IMR-90 (cell line): ENCODE measurements at regions not wholly inside any gene's neighbourhood (a gene's known extent, or its start where the extent isn't known, plus 50 kb on each side); places are given as distances from the start of the nearest gene placed in this dataset.

Source experiments
- ATAC-seq: fragments of 200-7000 bp; cut with Tn5 transposase; 2 replicates; pipeline ENCODE4 v1.9.1; 2020; ENCODE audit warnings: low read depth, mild to moderate bottlenecking, moderate library complexity
- BruUV-seq: library from RNA; stranded (reverse); fragments of 400-500 nt; replicated peaks from 2 replicates; lab custom pipeline; 2021; lab: Mats Ljungman, UMichigan
- CTCF ChIA-PET: fragments of 300-600 bp; formaldehyde crosslinking; extraction: SDS; loops from one replicate; lab custom pipeline; 2021; ENCODE audit warnings: antibody characterized with exemption; lab: Yijun Ruan, JAX
- POLR2A ChIA-PET: fragments of 300-600 bp; sonication (Branson Sonifier 250); formaldehyde crosslinking; loops from one replicate; lab custom pipeline; 2022; ENCODE audit warnings: antibody characterized with exemption; ENCODE audit not compliant: unreplicated experiment; lab: Charles Lee
- DNase-seq: peaks from one replicate; pipeline ENCODE4 v3.0.0; 2013
- H2AFZ ChIP-seq: replicated peaks from 2 replicates; pipeline ENCODE3; 2013; ENCODE audit warnings: low read length, mild to moderate bottlenecking; ENCODE audit not compliant: poor library complexity
- H2AK5ac ChIP-seq: 2 replicates; pipeline ENCODE4 v1.6.1; 2013; ENCODE audit warnings: low read depth, low read length, inconsistent platforms
- H2AK9ac ChIP-seq: replicated peaks from 2 replicates; pipeline ENCODE3; 2013; ENCODE audit warnings: mild to moderate bottlenecking, low read depth, low read length, moderate library complexity; ENCODE audit not compliant: poor library complexity
- H2BK120ac ChIP-seq: 2 replicates; pipeline ENCODE4 v1.6.1; 2013; ENCODE audit warnings: low read depth, low read length, inconsistent platforms
- H2BK15ac ChIP-seq: 3 replicates; pipeline ENCODE4 v1.6.1; 2013; ENCODE audit warnings: low read depth, low read length, inconsistent platforms
- H2BK20ac ChIP-seq: 2 replicates; pipeline ENCODE4 v1.6.1; 2013; ENCODE audit warnings: low read depth, mild to moderate bottlenecking, inconsistent platforms, low read length, moderate library complexity
- H2BK5ac ChIP-seq: 2 replicates; pipeline ENCODE4 v1.6.1; 2013; ENCODE audit warnings: mild to moderate bottlenecking, low read depth, low read length, inconsistent platforms; ENCODE audit not compliant: poor library complexity, severe bottlenecking
- H3K14ac ChIP-seq: replicated peaks from 2 replicates; pipeline ENCODE4 v1.6.1; 2013; ENCODE audit warnings: low read depth, low read length, inconsistent platforms
- H3K18ac ChIP-seq: 2 replicates; pipeline ENCODE4 v1.6.1; 2013; ENCODE audit warnings: low read depth, low read length, control low read depth
- H3K23ac ChIP-seq: 2 replicates; pipeline ENCODE4 v1.6.1; 2013; ENCODE audit warnings: low read depth, low read length, inconsistent platforms
- H3K27ac ChIP-seq: 2 replicates; pipeline ENCODE4 v1.5.1; 2013; ENCODE audit warnings: mild to moderate bottlenecking, control low read depth, low read length; ENCODE audit not compliant: insufficient read depth
- H3K27me3 ChIP-seq: 2 replicates; pipeline ENCODE4 v1.6.1; 2013; ENCODE audit warnings: low read length; ENCODE audit not compliant: control insufficient read depth, insufficient read depth
- H3K36me3 ChIP-seq: 2 replicates; pipeline ENCODE4 v1.6.1; 2013; ENCODE audit warnings: low read length, mixed read lengths; ENCODE audit not compliant: control insufficient read depth, insufficient read depth
- H3K4ac ChIP-seq: 2 replicates; pipeline ENCODE4 v1.6.1; 2013; ENCODE audit warnings: low read depth, low read length, inconsistent platforms
- H3K4me1 ChIP-seq: 2 replicates; pipeline ENCODE4 v1.6.1; 2013; ENCODE audit warnings: low read length, mixed read lengths; ENCODE audit not compliant: control insufficient read depth, insufficient read depth
- H3K4me2 ChIP-seq: 2 replicates; pipeline ENCODE4 v1.6.1; 2013; ENCODE audit warnings: low read depth, mild to moderate bottlenecking, control low read depth, low read length, moderate library complexity
- H3K4me3 ChIP-seq: 2 replicates; pipeline ENCODE4 v1.5.1; 2013; ENCODE audit warnings: low read depth, mild to moderate bottlenecking, control low read depth, low read length, moderate library complexity; ENCODE audit not compliant: insufficient read depth
- H3K56ac ChIP-seq: 2 replicates; pipeline ENCODE4 v1.6.1; 2013; ENCODE audit warnings: low read length, inconsistent platforms; ENCODE audit not compliant: insufficient read depth; ENCODE audit errors: extremely low read depth
- H3K79me1 ChIP-seq, 2 experiments: 2 replicates each; pipeline ENCODE4 v1.6.1; 2013; ENCODE audit warnings: low read length in 2 of 2, inconsistent platforms in 1 of 2, low read depth in 1 of 2
- H3K9ac ChIP-seq: 2 replicates; pipeline ENCODE4 v1.6.1; 2013; ENCODE audit warnings: low read depth, low read length, control low read depth
- H3K9me1 ChIP-seq: 2 replicates; pipeline ENCODE4 v1.6.1; 2013; ENCODE audit warnings: low read length, inconsistent platforms; ENCODE audit not compliant: insufficient read depth
- H3K9me3 ChIP-seq: 2 replicates; pipeline ENCODE4 v1.6.1; 2013; ENCODE audit warnings: low read length; ENCODE audit not compliant: control insufficient read depth, insufficient read depth
- H4K20me1 ChIP-seq: 2 replicates; pipeline ENCODE4 v1.6.1; 2013; ENCODE audit warnings: low read length, inconsistent platforms; ENCODE audit not compliant: insufficient read depth
- H4K5ac ChIP-seq: 2 replicates; pipeline ENCODE4 v1.6.1; 2013; ENCODE audit warnings: mild to moderate bottlenecking, low read depth, low read length, control low read depth
- H4K8ac ChIP-seq, 2 experiments: 2 replicates each; pipeline ENCODE4 v1.6.1; 2013; ENCODE audit warnings: low read depth in 2 of 2, low read length in 2 of 2, control low read depth in 1 of 2, inconsistent platforms in 1 of 2
- H4K91ac ChIP-seq: 2 replicates; pipeline ENCODE4 v1.6.1; 2013; ENCODE audit warnings: low read depth, low read length, inconsistent platforms; ENCODE audit not compliant: insufficient read depth
- BHLHE40 ChIP-seq: fragments of 150-350 bp; IDR thresholded peaks from 2 replicates; pipeline ENCODE4 v1.6.1; 2016; ENCODE audit warnings: mild to moderate bottlenecking, low read depth, low read length
- CEBPB ChIP-seq: IDR thresholded peaks from 2 replicates; pipeline ENCODE4 v1.6.1; 2012; ENCODE audit warnings: low read depth, low read length, improper control_type of control experiment
- CHD1 ChIP-seq: IDR thresholded peaks from 2 replicates; pipeline ENCODE4 v1.6.1; 2012; ENCODE audit warnings: low read depth, low read length, improper control_type of control experiment
- CTCF ChIP-seq: conservative IDR thresholded peaks from 2 replicates; pipeline ENCODE4 v1.5.1; 2012; ENCODE audit warnings: mild to moderate bottlenecking, low read depth, low read length, improper control_type of control experiment
- ELK1 ChIP-seq: fragments of 150-350 bp; IDR thresholded peaks from 2 replicates; pipeline ENCODE4 v1.6.1; 2016; ENCODE audit warnings: low read depth, mild to moderate bottlenecking, low read length, moderate library complexity, borderline replicate concordance
- FOS ChIP-seq: fragments of 150-350 bp; IDR thresholded peaks from 2 replicates; pipeline ENCODE4 v1.6.1; 2016; ENCODE audit warnings: low read depth, low read length
- MAFK ChIP-seq: IDR thresholded peaks from 2 replicates; pipeline ENCODE4 v1.6.1; 2012; ENCODE audit warnings: low read depth, low read length, improper control_type of control experiment
- MAZ ChIP-seq: IDR thresholded peaks from 2 replicates; pipeline ENCODE4 v1.6.1; 2012; ENCODE audit warnings: low read depth, mild to moderate bottlenecking, low read length, improper control_type of control experiment, moderate library complexity, borderline replicate concordance
- MXI1 ChIP-seq: IDR thresholded peaks from 2 replicates; pipeline ENCODE4 v1.6.1; 2012; ENCODE audit warnings: low read depth, mild to moderate bottlenecking, low read length, moderate library complexity, borderline replicate concordance
- NFE2L2 ChIP-seq: fragments of 150-350 bp; IDR thresholded peaks from 2 replicates; pipeline ENCODE4 v1.6.1; 2016; ENCODE audit warnings: low read depth, mild to moderate bottlenecking, low read length
- POLR2A ChIP-seq: IDR thresholded peaks from 2 replicates; pipeline ENCODE4 v1.6.1; 2012; ENCODE audit warnings: mild to moderate bottlenecking, low read depth, low read length
- RAD21 ChIP-seq: IDR thresholded peaks from 2 replicates; pipeline ENCODE4 v1.6.1; 2012; ENCODE audit warnings: low read length, improper control_type of control experiment
- RCOR1 ChIP-seq: IDR thresholded peaks from 2 replicates; pipeline ENCODE4 v1.6.1; 2012; ENCODE audit warnings: mild to moderate bottlenecking, low read length, improper control_type of control experiment; ENCODE audit not compliant: insufficient replicate concordance
- RFX5 ChIP-seq: IDR thresholded peaks from 2 replicates; pipeline ENCODE4 v1.8.0; 2012; ENCODE audit warnings: low read depth, mild to moderate bottlenecking, low read length, moderate library complexity
- USF2 ChIP-seq: fragments of 150-350 bp; IDR thresholded peaks from 2 replicates; pipeline ENCODE4 v1.6.1; 2017; ENCODE audit warnings: mild to moderate bottlenecking, antibody characterized with exemption, low read length, low read depth
- WGBS, 2 experiments: methylation state at CpG; one replicate each; pipeline versions ENCODE4 v1.1.5 to v1.1.7; 2013; ENCODE audit warnings: missing lambda C conversion rate in 2 of 2; ENCODE audit not compliant: insufficient read length in 1 of 2; ENCODE audit errors: extremely low coverage in 2 of 2; 5-methylcytosine and 5-hydroxymethylcytosine counted together
- dilution Hi-C: fragments of 300-500 bp; cut with HindIII; formaldehyde crosslinking; loops from one replicate; pipeline ENCODE4 v1.14.3; 2018; ENCODE audit warnings: low sequenced_read_pairs; ENCODE audit not compliant: unreplicated experiment
- in situ Hi-C: fragments of 300-500 bp; cut with MboI; formaldehyde crosslinking; loops from 3 replicates; pipeline ENCODE4 v1.14.3; 2019; ENCODE audit warnings: low sequenced_read_pairs, inconsistent platforms, mixed read lengths
- intact Hi-C: fragments of 100-400 bp; cut with micrococcal nuclease; formaldehyde crosslinking; loops from 2 replicates; pipeline ENCODE4 v1.10.0; 2022

- no peak overlapping the region for H3K4me2 ChIP-seq
- no peak overlapping the region for H3K18ac ChIP-seq
- H3K4me3 ChIP-seq = no peak overlapping the region
- BruUV-seq = no TSS peak
- ATAC-seq (no peak), DNase-seq (no peak)
- H4K8ac ChIP-seq = no peak overlapping the region
- H3K14ac ChIP-seq = no peak overlapping the region
- H3K56ac ChIP-seq = no peak overlapping the region
- no peak overlapping the region for H4K5ac ChIP-seq
- no peak overlapping the region for H3K9ac ChIP-seq
- no peak overlapping the region for H2BK5ac ChIP-seq
- no peak overlapping the region for H4K91ac ChIP-seq
- no peaks in the 10 kb centered on the region for H3K79me1 ChIP-seq
- H3K36me3 ChIP-seq = no peaks in the 10 kb centered on the region
- H2BK120ac ChIP-seq = no peak overlapping the region
- no peaks in the 10 kb centered on the region for H3K27me3 ChIP-seq
- whole genome bisulfite sequencing, 2 experiments = no CpG with 5 or more reads among the region's 2 CpGs
- H2AFZ ChIP-seq = no peak overlapping the region
- in situ Hi-C loops (no loop called here), dilution Hi-C loops (no loop called here), intact Hi-C loops (no loop called here)
- no peak overlapping the region for H3K27ac ChIP-seq
- H3K4ac ChIP-seq = no peak overlapping the region
- H3K23ac ChIP-seq = no peak overlapping the region
- H2BK20ac ChIP-seq = no peak overlapping the region
- TF ChIP-seq RAD21 (no peak), RCOR1 (no peak), NFE2L2 (no peak), BHLHE40 (no peak), CEBPB (no peak), MAFK (no peak), MXI1 (no peak), USF2 (no peak), FOS (no peak), RFX5 (no peak), MAZ (no peak), CHD1 (no peak), ELK1 (no peak), CTCF (no peak), POLR2A (no peak)
- ChIA-PET CTCF (no interaction called here), POLR2A (no interaction called here)
- no peaks in the 10 kb centered on the region for H3K4me1 ChIP-seq
- no peaks in the 10 kb centered on the region for H4K20me1 ChIP-seq
- no peak overlapping the region for H2AK9ac ChIP-seq
- H3K9me1 ChIP-seq = no peaks in the 10 kb centered on the region
- no peak overlapping the region for H2AK5ac ChIP-seq
- H3K9me3 ChIP-seq = no peaks in the 10 kb centered on the region
- H2BK15ac ChIP-seq = no peak overlapping the region
These were observed 959.9 kb upstream of the ADGRL4 start for GRCh38 chr1:79966438-79966837.
